Testis (tissue), 2 donors: ENCODE measurements at regions not wholly inside any gene's neighbourhood (a gene's known extent, or its start where the extent isn't known, plus 50 kb on each side); places are given as distances from the start of the nearest gene placed in this dataset.

Experiments
- DNase-seq: peaks from one replicate; pipeline ENCODE4 v3.0.0-alpha.2; 2019
- H3K27ac ChIP-seq, 2 donors: fragments of 200-600 bp; sonication (generic); one replicate each; pipeline ENCODE4 v1.5.1; 2019
- H3K27me3 ChIP-seq: fragments of 200-600 bp; sonication (generic); one replicate; pipeline ENCODE4 v1.5.1; 2019
- H3K36me3 ChIP-seq: fragments of 200-600 bp; sonication (generic); one replicate; pipeline ENCODE4 v1.5.1; 2017; ENCODE audit warnings: low read depth; ENCODE audit errors: missing control alignments
- H3K4me1 ChIP-seq: fragments of 200-600 bp; sonication (generic); one replicate; pipeline ENCODE4 v1.5.1; 2019
- H3K4me3 ChIP-seq, 2 donors: fragments of 200-600 bp; sonication (generic); one replicate each; pipeline ENCODE4 v1.5.1; 2017 to 2019
- H3K9me3 ChIP-seq: fragments of 200-600 bp; sonication (generic); one replicate; pipeline ENCODE4 v1.5.1; 2017
- POLR2A ChIP-seq: fragments of 450-650 bp; IDR thresholded peaks from one replicate; pipeline ENCODE4 v1.6.1; 2017; ENCODE audit warnings: antibody characterized with exemption, mild to moderate bottlenecking, moderate library complexity
- WGBS, 2 donors: methylation state at CpG; one replicate each; pipeline ENCODE4 v1.1.5; 2018; 5-methylcytosine and 5-hydroxymethylcytosine counted together
- intact Hi-C: fragments of 100-400 bp; cut with DNase I; formaldehyde crosslinking; loops from one replicate; pipeline ENCODE4 v1.15.1; 2023; ENCODE audit warnings: low total_unique reads
- TF ChIP-seq, protein P1 (sequence below), 3 experiments: fragments of 450-650 bp in 2 of 3; fragments of 200-600 bp in 1 of 3; sonication (generic) in 1 of 3; IDR thresholded peaks; one replicate each; pipeline ENCODE4 v1.5.1; 2016 to 2019; ENCODE audit warnings: antibody characterized with exemption in 3 of 3, mild to moderate bottlenecking in 2 of 3, moderate library complexity in 1 of 3

DNA sequence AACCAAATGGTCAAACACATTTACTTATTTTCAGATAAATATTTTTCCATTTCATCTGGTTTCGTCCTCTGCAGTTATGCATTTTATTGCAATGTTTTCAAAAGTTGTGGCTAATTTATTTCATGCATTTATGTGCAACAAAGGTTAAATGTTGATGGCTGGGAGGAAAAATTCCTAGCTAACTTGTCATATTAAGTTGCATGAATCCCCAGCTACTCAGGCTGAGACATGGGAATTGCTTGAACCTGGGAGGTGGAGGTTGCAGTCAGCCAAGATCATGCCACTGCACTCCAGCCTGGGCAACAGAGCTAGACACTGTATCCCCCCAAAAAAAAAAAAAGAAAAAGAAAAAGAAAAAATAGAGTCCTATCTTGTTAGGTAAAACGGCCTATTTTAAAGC, 1862.4 kb upstream of the RAG2 start:
- Histone ChIP-seq H3K4me1 (no peaks in the 10 kb centered on the region), H3K27me3 (no peaks in the 10 kb centered on the region), H3K9me3 (no peaks in the 10 kb centered on the region), H3K36me3 (no peaks in the 10 kb centered on the region), H3K27ac (no peak overlapping the region), H3K4me3 (no peak overlapping the region)
- DNase-seq, result no peak
- WGBS, 2 donors, result 66 to 67% methylated on average over 2 of the region's 2 CpGs
- TF ChIP-seq, protein P1, sequence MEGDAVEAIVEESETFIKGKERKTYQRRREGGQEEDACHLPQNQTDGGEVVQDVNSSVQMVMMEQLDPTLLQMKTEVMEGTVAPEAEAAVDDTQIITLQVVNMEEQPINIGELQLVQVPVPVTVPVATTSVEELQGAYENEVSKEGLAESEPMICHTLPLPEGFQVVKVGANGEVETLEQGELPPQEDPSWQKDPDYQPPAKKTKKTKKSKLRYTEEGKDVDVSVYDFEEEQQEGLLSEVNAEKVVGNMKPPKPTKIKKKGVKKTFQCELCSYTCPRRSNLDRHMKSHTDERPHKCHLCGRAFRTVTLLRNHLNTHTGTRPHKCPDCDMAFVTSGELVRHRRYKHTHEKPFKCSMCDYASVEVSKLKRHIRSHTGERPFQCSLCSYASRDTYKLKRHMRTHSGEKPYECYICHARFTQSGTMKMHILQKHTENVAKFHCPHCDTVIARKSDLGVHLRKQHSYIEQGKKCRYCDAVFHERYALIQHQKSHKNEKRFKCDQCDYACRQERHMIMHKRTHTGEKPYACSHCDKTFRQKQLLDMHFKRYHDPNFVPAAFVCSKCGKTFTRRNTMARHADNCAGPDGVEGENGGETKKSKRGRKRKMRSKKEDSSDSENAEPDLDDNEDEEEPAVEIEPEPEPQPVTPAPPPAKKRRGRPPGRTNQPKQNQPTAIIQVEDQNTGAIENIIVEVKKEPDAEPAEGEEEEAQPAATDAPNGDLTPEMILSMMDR (IDR thresholded peaks at IDR 0.05), result no peak
- TF ChIP-seq POLR2A, result no peak
- intact Hi-C loops, result no loop called here

DNA sequence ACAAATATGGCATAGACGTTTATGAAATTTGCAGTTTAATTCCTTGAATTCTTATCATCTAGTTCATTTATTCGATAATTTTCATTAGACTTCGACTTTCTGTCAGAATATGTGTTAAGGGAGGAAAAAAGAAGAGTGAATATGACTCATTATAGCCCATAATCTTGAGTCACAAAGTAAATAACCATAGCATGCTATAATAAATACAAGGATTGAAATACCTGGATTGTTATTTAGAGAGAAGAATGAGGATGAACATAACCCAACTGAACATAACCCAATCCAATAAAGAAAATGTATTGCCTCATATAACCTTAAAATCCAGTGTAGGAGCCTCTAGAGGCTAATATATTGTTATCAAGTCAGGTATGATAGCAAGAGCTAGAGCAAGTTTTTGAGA, 1858.3 kb upstream of the RAG2 start:
- H3K36me3 ChIP-seq, result no peaks in the 10 kb centered on the region
- intact Hi-C loops, result no loop called here
- H3K4me1 ChIP-seq, result no peaks in the 10 kb centered on the region
- no peak for TF ChIP-seq POLR2A
- TF ChIP-seq, protein P1 (IDR thresholded peaks at IDR 0.05), result no peak
- DNase-seq, result no peak
- no peaks in the 10 kb centered on the region for H3K27me3 ChIP-seq
- H3K4me3 ChIP-seq, result no peak overlapping the region
- H3K27ac ChIP-seq, result no peak overlapping the region
- WGBS, 2 donors, result 71 to 80% methylated on average over 3 of the region's 3 CpGs
- H3K9me3 ChIP-seq, result no peaks in the 10 kb centered on the region

DNA sequence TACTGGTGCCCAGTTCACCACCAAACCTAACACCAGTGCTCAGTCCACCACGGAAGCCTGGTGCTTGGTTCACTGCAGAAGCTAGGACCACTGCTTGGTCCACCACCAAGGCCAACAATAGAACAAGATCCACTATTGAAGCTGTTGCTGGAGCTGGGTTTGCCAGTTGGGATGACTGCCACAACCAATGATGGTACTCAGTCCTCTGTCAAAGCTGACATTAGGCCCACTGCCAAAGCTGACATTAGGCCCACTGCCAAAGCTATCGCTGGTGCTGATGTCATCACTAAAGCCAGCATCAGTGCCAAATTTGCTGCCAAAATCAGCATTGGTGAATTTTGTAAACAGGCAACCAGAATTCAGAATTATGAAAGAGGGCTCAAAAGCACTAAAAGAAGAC, 1850.2 kb upstream of the RAG2 start:
- Histone ChIP-seq H3K27me3 (no peaks in the 10 kb centered on the region), H3K36me3 (no peaks in the 10 kb centered on the region), H3K4me3 (no peak overlapping the region), H3K4me1 (no peaks in the 10 kb centered on the region), H3K27ac (no peak overlapping the region), H3K9me3 (no peaks in the 10 kb centered on the region)
- TF ChIP-seq POLR2A, result no peak
- TF ChIP-seq, protein P1 (IDR thresholded peaks at IDR 0.05), result no peak
- 44 to 70% methylated on average over 1 to 2 of the region's 2 CpGs for WGBS, 2 donors
- intact Hi-C loops, result no loop called here
- DNase-seq, result no peak

DNA sequence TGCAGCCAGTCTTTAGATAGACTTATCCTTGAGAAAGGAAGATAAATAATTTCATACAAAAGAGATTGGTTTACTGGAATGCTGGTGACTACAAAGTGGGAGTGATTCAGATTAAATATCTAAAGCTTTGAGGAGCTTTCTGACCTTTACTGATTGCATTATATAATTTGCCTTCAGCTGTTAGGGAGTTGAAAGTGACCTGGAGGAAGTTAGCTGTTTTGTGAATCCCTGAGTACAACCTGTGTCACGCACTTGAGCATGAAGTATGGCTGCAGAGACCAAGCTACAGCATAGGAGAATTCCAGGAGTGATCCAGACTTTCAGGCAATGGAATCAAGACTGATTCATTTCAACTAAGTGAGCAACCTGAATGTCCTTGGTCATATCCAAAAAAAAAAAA, 1848.3 kb upstream of the RAG2 start:
- TF ChIP-seq, protein P1 (IDR thresholded peaks at IDR 0.05), result no peak
- TF ChIP-seq POLR2A, result no peak
- intact Hi-C loops, result no loop called here
- H3K36me3 ChIP-seq, result no peaks in the 10 kb centered on the region
- WGBS, 2 donors, result 65 to 67% methylated on average over 1 of the region's 1 CpG
- H3K4me1 ChIP-seq, result no peaks in the 10 kb centered on the region
- no peak overlapping the region for H3K27ac ChIP-seq
- no peaks in the 10 kb centered on the region for H3K27me3 ChIP-seq
- no peak for DNase-seq
- no peaks in the 10 kb centered on the region for H3K9me3 ChIP-seq
- no peak overlapping the region for H3K4me3 ChIP-seq

DNA sequence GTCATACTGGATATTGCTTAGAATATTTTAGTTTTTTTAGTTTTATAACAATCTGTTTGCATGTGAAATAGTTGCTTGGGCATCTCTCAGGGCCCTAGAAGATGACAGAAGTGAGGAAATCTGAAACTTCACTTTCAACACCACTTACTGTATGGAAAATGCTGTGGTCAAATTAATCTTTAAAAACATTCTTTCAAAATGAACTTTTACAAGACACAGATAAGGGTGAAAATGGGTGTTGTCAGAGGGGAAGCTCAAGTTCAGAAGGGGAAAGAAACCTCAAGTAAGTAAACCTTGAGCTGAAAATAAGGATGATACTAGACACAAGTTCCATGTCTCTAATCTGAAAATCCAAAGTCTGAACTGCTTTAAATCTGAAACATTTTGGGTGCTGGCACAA, 1840.1 kb upstream of the RAG2 start:
- H3K27me3 ChIP-seq, result no peaks in the 10 kb centered on the region
- intact Hi-C loops, result no loop called here
- no peaks in the 10 kb centered on the region for H3K36me3 ChIP-seq
- no peaks in the 10 kb centered on the region for H3K4me1 ChIP-seq
- no peaks in the 10 kb centered on the region for H3K9me3 ChIP-seq
- TF ChIP-seq, protein P1 (IDR thresholded peaks at IDR 0.05), result no peak
- TF ChIP-seq POLR2A, result no peak
- DNase-seq, result no peak
- H3K4me3 ChIP-seq, result no peak overlapping the region
- H3K27ac ChIP-seq, result no peak overlapping the region
